SU-DHL-6 (cell line): ENCODE measurements at regions not wholly inside any gene's neighbourhood (a gene's known extent, or its start where the extent isn't known, plus 50 kb on each side); places are given as distances from the start of the nearest gene placed in this dataset.

ENCODE experiments used
- EZH2phosphoT487 ChIP-seq: fragments of 200-600 bp; sonication (generic), shearing (Covaris generic); conservative IDR thresholded peaks from 2 replicates; pipeline ENCODE4 v1.6.1; 2018; ENCODE audit warnings: mild to moderate bottlenecking, antibody characterized with exemption, low read length, moderate library complexity, mixed read lengths
- TF ChIP-seq, protein P1 (sequence below): fragments of 200-600 bp; sonication (generic); IDR thresholded peaks from one replicate; pipeline ENCODE4 v1.5.1; 2017; ENCODE audit warnings: antibody characterized with exemption, mild to moderate bottlenecking, low read length, moderate library complexity; ENCODE audit not compliant: insufficient read depth, poor library complexity, severe bottlenecking

- TF ChIP-seq, protein P1, sequence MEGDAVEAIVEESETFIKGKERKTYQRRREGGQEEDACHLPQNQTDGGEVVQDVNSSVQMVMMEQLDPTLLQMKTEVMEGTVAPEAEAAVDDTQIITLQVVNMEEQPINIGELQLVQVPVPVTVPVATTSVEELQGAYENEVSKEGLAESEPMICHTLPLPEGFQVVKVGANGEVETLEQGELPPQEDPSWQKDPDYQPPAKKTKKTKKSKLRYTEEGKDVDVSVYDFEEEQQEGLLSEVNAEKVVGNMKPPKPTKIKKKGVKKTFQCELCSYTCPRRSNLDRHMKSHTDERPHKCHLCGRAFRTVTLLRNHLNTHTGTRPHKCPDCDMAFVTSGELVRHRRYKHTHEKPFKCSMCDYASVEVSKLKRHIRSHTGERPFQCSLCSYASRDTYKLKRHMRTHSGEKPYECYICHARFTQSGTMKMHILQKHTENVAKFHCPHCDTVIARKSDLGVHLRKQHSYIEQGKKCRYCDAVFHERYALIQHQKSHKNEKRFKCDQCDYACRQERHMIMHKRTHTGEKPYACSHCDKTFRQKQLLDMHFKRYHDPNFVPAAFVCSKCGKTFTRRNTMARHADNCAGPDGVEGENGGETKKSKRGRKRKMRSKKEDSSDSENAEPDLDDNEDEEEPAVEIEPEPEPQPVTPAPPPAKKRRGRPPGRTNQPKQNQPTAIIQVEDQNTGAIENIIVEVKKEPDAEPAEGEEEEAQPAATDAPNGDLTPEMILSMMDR, result no peak
- TF ChIP-seq EZH2phosphoT487, result no peak
These were observed 871.9 kb upstream of the C9orf72 start for GRCh38 chr9:28445211-28445610.
